GM23338 (cell line): ENCODE measurements at regions not wholly inside any gene's neighbourhood (a gene's known extent, or its start where the extent isn't known, plus 50 kb on each side); places are given as distances from the start of the nearest gene placed in this dataset.

ENCODE experiments used
- ATAC-seq: fragments of 200-7000 bp; cut with Tn5 transposase; 3 replicates; pipeline ENCODE4 v1.9.1; 2020
- DNase-seq: peaks from one replicate; pipeline ENCODE4 v3.0.0-alpha.2; 2015; ENCODE audit warnings: low spot score
- H2AFZ ChIP-seq: fragments of 200-600 bp; sonication (generic); 2 replicates; pipeline ENCODE4 v1.8.0; 2016; ENCODE audit warnings: antibody characterized with exemption, mild to moderate bottlenecking, moderate library complexity
- H3F3A ChIP-seq: fragments of 200-600 bp; sonication (generic); replicated peaks from 2 replicates; pipeline ENCODE4 v1.8.0; 2017; ENCODE audit warnings: antibody characterized with exemption, mixed run types, low read depth
- H3K27ac ChIP-seq: fragments of 200-600 bp; sonication (generic); 2 replicates; pipeline ENCODE4 v1.6.1; 2016; ENCODE audit warnings: low read depth
- H3K27me3 ChIP-seq: fragments of 200-600 bp; sonication (generic); 2 replicates; pipeline ENCODE4 v1.8.0; 2016; ENCODE audit warnings: mild to moderate bottlenecking, mixed run types, moderate library complexity; ENCODE audit not compliant: insufficient read depth
- H3K36me3 ChIP-seq: fragments of 200-600 bp; sonication (generic); 2 replicates; pipeline ENCODE4 v1.8.0; 2016; ENCODE audit warnings: mild to moderate bottlenecking; ENCODE audit not compliant: insufficient read depth
- H3K4me1 ChIP-seq: fragments of 200-600 bp; sonication (generic); 2 replicates; pipeline ENCODE4 v1.8.0; 2016; ENCODE audit warnings: mild to moderate bottlenecking, moderate library complexity; ENCODE audit not compliant: insufficient read depth
- H3K4me2 ChIP-seq: fragments of 200-600 bp; sonication (generic); 2 replicates; pipeline ENCODE4 v1.7.1; 2017; ENCODE audit warnings: mixed run types
- H3K4me3 ChIP-seq: fragments of 200-600 bp; sonication (generic); 2 replicates; pipeline ENCODE4 v1.6.1; 2016; ENCODE audit warnings: mixed run types
- H3K79me2 ChIP-seq: fragments of 200-600 bp; sonication (generic); replicated peaks from 2 replicates; pipeline ENCODE4 v1.8.0; 2017; ENCODE audit warnings: mild to moderate bottlenecking; ENCODE audit not compliant: insufficient read depth
- H3K9me2 ChIP-seq: fragments of 200-600 bp; sonication (generic); 2 replicates; pipeline ENCODE4 v1.8.0; 2017; ENCODE audit not compliant: insufficient read depth
- H4K20me1 ChIP-seq: fragments of 200-600 bp; sonication (generic); replicated peaks from 2 replicates; pipeline ENCODE4 v1.8.0; 2017; ENCODE audit warnings: mild to moderate bottlenecking; ENCODE audit not compliant: insufficient read depth
- H3K27ac Mint-ChIP-seq: 2 replicates; pipeline ENCODE4 v1.8.0; 2020; ENCODE audit warnings: inconsistent platforms, mild to moderate bottlenecking, moderate library complexity, mixed read lengths
- H3K27me3 Mint-ChIP-seq: 3 replicates; pipeline ENCODE4 v1.8.0; 2022; ENCODE audit warnings: low read depth, mild to moderate bottlenecking, moderate library complexity, mixed read lengths, inconsistent platforms; ENCODE audit not compliant: insufficient read depth, poor library complexity
- H3K36me3 Mint-ChIP-seq: 3 replicates; pipeline ENCODE4 v1.8.0; 2021; ENCODE audit warnings: low read depth, mild to moderate bottlenecking, inconsistent platforms, moderate library complexity, mixed read lengths
- H3K4me1 Mint-ChIP-seq: 3 replicates; pipeline ENCODE4 v1.8.0; 2020; ENCODE audit warnings: mild to moderate bottlenecking, inconsistent platforms, mixed read lengths
- H3K4me3 Mint-ChIP-seq: 3 replicates; pipeline ENCODE4 v1.8.0; 2021; ENCODE audit warnings: moderate library complexity, mild to moderate bottlenecking, inconsistent platforms, mixed read lengths
- H3K9me3 Mint-ChIP-seq: 3 replicates; pipeline ENCODE4 v1.8.0; 2020; ENCODE audit warnings: moderate library complexity, mild to moderate bottlenecking, inconsistent platforms, mixed read lengths
- CREB1 ChIP-seq: fragments of 250-450 bp; sonication (Bioruptor Pico); IDR thresholded peaks from 2 replicates; pipeline ENCODE4 v1.5.0; 2020; ENCODE audit warnings: low read depth, mild to moderate bottlenecking, moderate library complexity
- CTCF ChIP-seq, 2 experiments: fragments of 200-600 bp in 1 of 2; sonication (generic) in 1 of 2; conservative IDR thresholded peaks; 2 replicates each; pipeline versions ENCODE4 v1.5.1 to v1.6.1; 2016 to 2017; ENCODE audit warnings: antibody characterized with exemption in 2 of 2, low read depth in 2 of 2, mild to moderate bottlenecking in 2 of 2, moderate library complexity in 1 of 2
- EZH2 ChIP-seq: fragments of 200-600 bp; sonication (generic); IDR thresholded peaks from one replicate; pipeline ENCODE4 v1.8.0; 2017; ENCODE audit warnings: antibody characterized with exemption, mild to moderate bottlenecking, low read depth; ENCODE audit not compliant: unreplicated experiment
- EZH2phosphoT487 ChIP-seq: fragments of 200-600 bp; sonication (generic); IDR thresholded peaks from one replicate; pipeline ENCODE4 v1.8.1; 2018; ENCODE audit warnings: antibody characterized with exemption; ENCODE audit not compliant: unreplicated experiment
- JUNB ChIP-seq: IDR thresholded peaks from one replicate; pipeline ENCODE4 v1.6.1; 2016; ENCODE audit warnings: antibody characterized with exemption; ENCODE audit not compliant: unreplicated experiment
- NANOG ChIP-seq: IDR thresholded peaks from 2 replicates; pipeline ENCODE4 v1.6.1; 2016; ENCODE audit warnings: antibody characterized with exemption, borderline replicate concordance
- POLR2AphosphoS5 ChIP-seq: IDR thresholded peaks from 2 replicates; pipeline ENCODE4 v1.6.1; 2016; ENCODE audit warnings: antibody characterized with exemption, low read depth
- STAT1 ChIP-seq: IDR thresholded peaks from one replicate; pipeline ENCODE4 v1.6.1; 2016; ENCODE audit warnings: antibody characterized with exemption; ENCODE audit not compliant: unreplicated experiment
- ZNF114 ChIP-seq: fragments of 250-450 bp; sonication (Bioruptor Pico); IDR thresholded peaks from 2 replicates; pipeline ENCODE4 v1.5.0; 2020; ENCODE audit warnings: mild to moderate bottlenecking, moderate library complexity
- ZNF331 ChIP-seq: fragments of 250-450 bp; sonication (Bioruptor Pico); IDR thresholded peaks from 2 replicates; pipeline ENCODE4 v1.5.0; 2020; ENCODE audit warnings: low read depth, mild to moderate bottlenecking, moderate library complexity
- ZNF462 ChIP-seq: fragments of 250-450 bp; sonication (Bioruptor Pico); IDR thresholded peaks from 2 replicates; pipeline ENCODE4 v1.5.0; 2020; ENCODE audit warnings: mild to moderate bottlenecking, moderate library complexity
- TF ChIP-seq, protein P1 (sequence below): IDR thresholded peaks from 2 replicates; pipeline ENCODE4 v1.6.1; 2016; ENCODE audit warnings: antibody characterized with exemption
- TF ChIP-seq, protein P2 (sequence below): IDR thresholded peaks from one replicate; pipeline ENCODE4 v1.6.1; 2018; ENCODE audit warnings: antibody characterized with exemption; ENCODE audit not compliant: unreplicated experiment

DNA sequence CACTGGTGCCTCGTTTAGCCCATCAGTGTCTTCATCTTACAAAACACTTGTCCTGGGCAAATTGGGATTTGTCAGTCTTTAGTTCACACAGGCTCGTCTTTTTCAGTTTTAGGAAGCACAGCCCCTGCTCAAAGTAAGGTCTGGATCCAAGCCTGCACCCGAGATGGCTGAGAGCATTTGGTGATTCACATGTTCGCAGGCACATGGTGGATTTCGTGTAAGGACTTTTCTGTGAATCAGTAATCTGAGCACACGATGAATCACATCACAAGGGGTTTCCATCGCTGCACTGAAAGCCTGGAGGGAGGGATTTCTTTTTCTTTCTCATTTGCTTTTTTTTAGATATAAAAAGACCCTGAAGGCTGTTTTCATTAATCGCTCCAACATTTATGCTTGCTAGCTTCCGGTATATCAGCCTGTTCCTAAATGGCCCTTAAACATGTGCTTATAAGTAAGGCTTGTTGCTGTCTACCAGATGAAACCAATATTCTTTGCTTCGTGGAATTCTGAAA is 435.6 kb upstream of the ATP10A start:
- ATAC-seq (no peak), DNase-seq (no peak)
- Histone ChIP-seq H3K4me2 (no peak overlapping the region), H3K4me3 (no peak overlapping the region), H3K27me3 (no peaks in the 10 kb centered on the region), H2AFZ (peak overlapping the region; percentile 29; the same call in 1 of the 2 replicates), H3K36me3 (no peaks in the 10 kb centered on the region), H4K20me1 (no peaks in the 10 kb centered on the region), H3F3A (no peaks in the 10 kb centered on the region), H3K27ac (no peak overlapping the region), H3K9me2 (0 out of 2 replicates have a peak, but pooled peaks cover 5% of the 10 kb centered on the region), H3K79me2 (no peaks in the 10 kb centered on the region), H3K4me1 (peaks cover 22% of the 10 kb centered on the region)
- Mint-ChIP-seq H3K4me1 (peaks cover 26% of the 10 kb centered on the region), H3K36me3 (peaks cover 13% of the 10 kb centered on the region), H3K4me3 (no peak overlapping the region), H3K27ac (no peak overlapping the region), H3K27me3 (peaks cover 6% of the 10 kb centered on the region), H3K9me3 (peaks cover 19% of the 10 kb centered on the region)
- TF ChIP-seq CREB1 (CRISPR knock-in tag): no peak
- no peak for TF ChIP-seq ZNF114 (CRISPR knock-in tag)
- no peak for TF ChIP-seq STAT1
- no peak for TF ChIP-seq JUNB
- TF ChIP-seq EZH2: no peak
- TF ChIP-seq, protein P1, sequence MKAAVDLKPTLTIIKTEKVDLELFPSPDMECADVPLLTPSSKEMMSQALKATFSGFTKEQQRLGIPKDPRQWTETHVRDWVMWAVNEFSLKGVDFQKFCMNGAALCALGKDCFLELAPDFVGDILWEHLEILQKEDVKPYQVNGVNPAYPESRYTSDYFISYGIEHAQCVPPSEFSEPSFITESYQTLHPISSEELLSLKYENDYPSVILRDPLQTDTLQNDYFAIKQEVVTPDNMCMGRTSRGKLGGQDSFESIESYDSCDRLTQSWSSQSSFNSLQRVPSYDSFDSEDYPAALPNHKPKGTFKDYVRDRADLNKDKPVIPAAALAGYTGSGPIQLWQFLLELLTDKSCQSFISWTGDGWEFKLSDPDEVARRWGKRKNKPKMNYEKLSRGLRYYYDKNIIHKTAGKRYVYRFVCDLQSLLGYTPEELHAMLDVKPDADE: no peak
- no peak for TF ChIP-seq CTCF (conservative IDR thresholded peaks at IDR 0.05; ENCODE audit: low read depth in 2 of 2)
- TF ChIP-seq, protein P2, sequence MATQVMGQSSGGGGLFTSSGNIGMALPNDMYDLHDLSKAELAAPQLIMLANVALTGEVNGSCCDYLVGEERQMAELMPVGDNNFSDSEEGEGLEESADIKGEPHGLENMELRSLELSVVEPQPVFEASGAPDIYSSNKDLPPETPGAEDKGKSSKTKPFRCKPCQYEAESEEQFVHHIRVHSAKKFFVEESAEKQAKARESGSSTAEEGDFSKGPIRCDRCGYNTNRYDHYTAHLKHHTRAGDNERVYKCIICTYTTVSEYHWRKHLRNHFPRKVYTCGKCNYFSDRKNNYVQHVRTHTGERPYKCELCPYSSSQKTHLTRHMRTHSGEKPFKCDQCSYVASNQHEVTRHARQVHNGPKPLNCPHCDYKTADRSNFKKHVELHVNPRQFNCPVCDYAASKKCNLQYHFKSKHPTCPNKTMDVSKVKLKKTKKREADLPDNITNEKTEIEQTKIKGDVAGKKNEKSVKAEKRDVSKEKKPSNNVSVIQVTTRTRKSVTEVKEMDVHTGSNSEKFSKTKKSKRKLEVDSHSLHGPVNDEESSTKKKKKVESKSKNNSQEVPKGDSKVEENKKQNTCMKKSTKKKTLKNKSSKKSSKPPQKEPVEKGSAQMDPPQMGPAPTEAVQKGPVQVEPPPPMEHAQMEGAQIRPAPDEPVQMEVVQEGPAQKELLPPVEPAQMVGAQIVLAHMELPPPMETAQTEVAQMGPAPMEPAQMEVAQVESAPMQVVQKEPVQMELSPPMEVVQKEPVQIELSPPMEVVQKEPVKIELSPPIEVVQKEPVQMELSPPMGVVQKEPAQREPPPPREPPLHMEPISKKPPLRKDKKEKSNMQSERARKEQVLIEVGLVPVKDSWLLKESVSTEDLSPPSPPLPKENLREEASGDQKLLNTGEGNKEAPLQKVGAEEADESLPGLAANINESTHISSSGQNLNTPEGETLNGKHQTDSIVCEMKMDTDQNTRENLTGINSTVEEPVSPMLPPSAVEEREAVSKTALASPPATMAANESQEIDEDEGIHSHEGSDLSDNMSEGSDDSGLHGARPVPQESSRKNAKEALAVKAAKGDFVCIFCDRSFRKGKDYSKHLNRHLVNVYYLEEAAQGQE: no peak
- no peak for TF ChIP-seq EZH2phosphoT487
- TF ChIP-seq POLR2AphosphoS5: no peak
- TF ChIP-seq ZNF331 (CRISPR knock-in tag): no peak
- no peak for TF ChIP-seq NANOG
- TF ChIP-seq ZNF462 (CRISPR knock-in tag): no peak
